PC-9 (cell line): ENCODE measurements at regions not wholly inside any gene's neighbourhood (a gene's known extent, or its start where the extent isn't known, plus 50 kb on each side); places are given as distances from the start of the nearest gene placed in this dataset.

Experiments
- EZH2 ChIP-seq: fragments of 200-600 bp; sonication (generic); IDR thresholded peaks from 2 replicates; pipeline ENCODE4 v1.8.0; 2017; ENCODE audit warnings: antibody characterized with exemption, low read depth
- TF ChIP-seq, protein P1 (sequence below): fragments of 200-600 bp; sonication (generic); conservative IDR thresholded peaks from 2 replicates; pipeline ENCODE4 v1.6.1; 2017; ENCODE audit warnings: mixed run types, antibody characterized with exemption, mild to moderate bottlenecking, moderate library complexity

DNA sequence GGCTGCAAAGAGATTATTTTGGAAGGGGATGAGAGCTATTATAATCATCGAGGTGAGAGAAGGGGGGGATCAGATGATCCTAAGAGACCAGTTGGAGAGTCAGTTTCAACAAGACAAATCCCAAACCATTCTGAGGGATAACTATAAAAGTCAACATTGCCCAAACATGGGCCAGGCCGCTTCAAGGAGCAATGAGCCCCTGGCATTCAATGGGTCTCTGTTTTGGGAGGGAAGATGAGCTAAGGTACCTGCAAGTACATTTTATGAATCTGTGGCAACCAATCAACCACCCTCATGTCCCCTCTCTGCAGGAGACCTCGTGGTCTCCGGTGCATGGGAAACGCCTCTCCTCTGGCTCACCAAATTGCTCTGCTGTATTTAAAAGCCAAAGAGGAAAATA is 209.9 kb upstream of the C16orf82 start:
- TF ChIP-seq, protein P1, sequence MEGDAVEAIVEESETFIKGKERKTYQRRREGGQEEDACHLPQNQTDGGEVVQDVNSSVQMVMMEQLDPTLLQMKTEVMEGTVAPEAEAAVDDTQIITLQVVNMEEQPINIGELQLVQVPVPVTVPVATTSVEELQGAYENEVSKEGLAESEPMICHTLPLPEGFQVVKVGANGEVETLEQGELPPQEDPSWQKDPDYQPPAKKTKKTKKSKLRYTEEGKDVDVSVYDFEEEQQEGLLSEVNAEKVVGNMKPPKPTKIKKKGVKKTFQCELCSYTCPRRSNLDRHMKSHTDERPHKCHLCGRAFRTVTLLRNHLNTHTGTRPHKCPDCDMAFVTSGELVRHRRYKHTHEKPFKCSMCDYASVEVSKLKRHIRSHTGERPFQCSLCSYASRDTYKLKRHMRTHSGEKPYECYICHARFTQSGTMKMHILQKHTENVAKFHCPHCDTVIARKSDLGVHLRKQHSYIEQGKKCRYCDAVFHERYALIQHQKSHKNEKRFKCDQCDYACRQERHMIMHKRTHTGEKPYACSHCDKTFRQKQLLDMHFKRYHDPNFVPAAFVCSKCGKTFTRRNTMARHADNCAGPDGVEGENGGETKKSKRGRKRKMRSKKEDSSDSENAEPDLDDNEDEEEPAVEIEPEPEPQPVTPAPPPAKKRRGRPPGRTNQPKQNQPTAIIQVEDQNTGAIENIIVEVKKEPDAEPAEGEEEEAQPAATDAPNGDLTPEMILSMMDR: no peak
- no peak for TF ChIP-seq EZH2
